ENCODE measurements at regions not wholly inside any gene's neighbourhood (a gene's known extent, or its start where the extent isn't known, plus 50 kb on each side); places are given as distances from the start of the nearest gene placed in this dataset.

- intact Hi-C loops (cut with DNase I) = no loop called here
- ATAC-seq (no peak), DNase-seq (no peak)
- Histone ChIP-seq H3K27ac (ENCODE audit: low read length) (no peak overlapping the region), H3K4me1 (ENCODE audit: control insufficient read depth, insufficient read depth, low read length) (no peaks in the 10 kb centered on the region), H3K27me3 (ENCODE audit: control insufficient read depth, insufficient read depth) (no peaks in the 10 kb centered on the region), H3K9me3 (ENCODE audit: control insufficient read depth, low read length) (no peaks in the 10 kb centered on the region), H3K4me3 (ENCODE audit: low read length) (no peak overlapping the region)
- 72% methylated on average over 1 of the region's 1 CpG for WGBS
Measured at GRCh38 chr7:84844771-84845170, 342.1 kb downstream of the SEMA3D start.

GRCh38 chr7:84841809-84842208, 345.0 kb downstream of the SEMA3D start:
- H3K4me3 ChIP-seq (ENCODE audit: low read length) = no peak overlapping the region
- 82% methylated on average over 3 of the region's 3 CpGs for WGBS
- no peak overlapping the region for H3K27ac ChIP-seq (ENCODE audit: low read length)
- ATAC-seq = no peak
- DNase-seq = no peak
- intact Hi-C loops (cut with DNase I) = no loop called here
- H3K4me1 ChIP-seq (ENCODE audit: control insufficient read depth, insufficient read depth, low read length) = no peaks in the 10 kb centered on the region
- no peaks in the 10 kb centered on the region for H3K27me3 ChIP-seq (ENCODE audit: control insufficient read depth, insufficient read depth)
- no peaks in the 10 kb centered on the region for H3K9me3 ChIP-seq (ENCODE audit: control insufficient read depth, low read length)

GRCh38 chr7:84838857-84839256, 348.0 kb downstream of the SEMA3D start:
- DNase-seq (no peak), ATAC-seq (no peak)
- Histone ChIP-seq H3K27me3 (ENCODE audit: control insufficient read depth, insufficient read depth) (no peaks in the 10 kb centered on the region), H3K4me3 (ENCODE audit: low read length) (no peak overlapping the region), H3K27ac (ENCODE audit: low read length) (no peak overlapping the region), H3K4me1 (ENCODE audit: control insufficient read depth, insufficient read depth, low read length) (no peaks in the 10 kb centered on the region), H3K9me3 (ENCODE audit: control insufficient read depth, low read length) (no peaks in the 10 kb centered on the region)
- intact Hi-C loops (cut with DNase I) = no loop called here
- 87% methylated on average over 5 of the region's 5 CpGs for WGBS

GRCh38 chr7:84837405-84837804, 349.5 kb downstream of the SEMA3D start:
- Histone ChIP-seq H3K4me1 (ENCODE audit: control insufficient read depth, insufficient read depth, low read length) (no peaks in the 10 kb centered on the region), H3K27me3 (ENCODE audit: control insufficient read depth, insufficient read depth) (no peaks in the 10 kb centered on the region), H3K9me3 (ENCODE audit: control insufficient read depth, low read length) (no peaks in the 10 kb centered on the region), H3K4me3 (ENCODE audit: low read length) (no peak overlapping the region), H3K27ac (ENCODE audit: low read length) (no peak overlapping the region)
- intact Hi-C loops (cut with DNase I) = no loop called here
- DNase-seq (no peak), ATAC-seq (no peak)
- WGBS = 87% methylated on average over 2 of the region's 2 CpGs

- intact Hi-C loops (cut with DNase I) = no loop called here
- Histone ChIP-seq H3K4me3 (ENCODE audit: low read length) (no peak overlapping the region), H3K27ac (ENCODE audit: low read length) (no peak overlapping the region), H3K27me3 (ENCODE audit: control insufficient read depth, insufficient read depth) (no peaks in the 10 kb centered on the region), H3K9me3 (ENCODE audit: control insufficient read depth, low read length) (no peaks in the 10 kb centered on the region), H3K4me1 (ENCODE audit: control insufficient read depth, insufficient read depth, low read length) (no peaks in the 10 kb centered on the region)
- ATAC-seq (no peak), DNase-seq (no peak)
Measured at GRCh38 chr7:84829719-84830118, 357.1 kb downstream of the SEMA3D start.

- Histone ChIP-seq H3K4me1 (ENCODE audit: control insufficient read depth, insufficient read depth, low read length) (no peaks in the 10 kb centered on the region), H3K9me3 (ENCODE audit: control insufficient read depth, low read length) (no peaks in the 10 kb centered on the region), H3K4me3 (ENCODE audit: low read length) (no peak overlapping the region), H3K27ac (ENCODE audit: low read length) (no peak overlapping the region), H3K27me3 (ENCODE audit: control insufficient read depth, insufficient read depth) (no peaks in the 10 kb centered on the region)
- DNase-seq (no peak), ATAC-seq (no peak)
- 86% methylated on average over 3 of the region's 3 CpGs for WGBS
- intact Hi-C loops (cut with DNase I) = no loop called here
Measured at GRCh38 chr7:84824057-84824651, 362.7 kb downstream of the SEMA3D start.

- Histone ChIP-seq H3K9me3 (ENCODE audit: control insufficient read depth, low read length) (no peaks in the 10 kb centered on the region), H3K4me3 (ENCODE audit: low read length) (no peak overlapping the region), H3K27me3 (ENCODE audit: control insufficient read depth, insufficient read depth) (no peaks in the 10 kb centered on the region), H3K27ac (ENCODE audit: low read length) (no peak overlapping the region), H3K4me1 (ENCODE audit: control insufficient read depth, insufficient read depth, low read length) (no peaks in the 10 kb centered on the region)
- intact Hi-C loops (cut with DNase I) = no loop called here
- ATAC-seq (no peak), DNase-seq (no peak)
- 76% methylated on average over 2 of the region's 2 CpGs for WGBS
Measured at GRCh38 chr7:84823530-84823929, 363.3 kb downstream of the SEMA3D start.

GRCh38 chr7:84822941-84823510, 363.8 kb downstream of the SEMA3D start:
- 94% methylated on average over 6 of the region's 6 CpGs for WGBS
- Histone ChIP-seq H3K9me3 (ENCODE audit: control insufficient read depth, low read length) (no peaks in the 10 kb centered on the region), H3K27ac (ENCODE audit: low read length) (no peak overlapping the region), H3K4me3 (ENCODE audit: low read length) (no peak overlapping the region), H3K4me1 (ENCODE audit: control insufficient read depth, insufficient read depth, low read length) (no peaks in the 10 kb centered on the region), H3K27me3 (ENCODE audit: control insufficient read depth, insufficient read depth) (no peaks in the 10 kb centered on the region)
- ATAC-seq = no peak
- DNase-seq = no peak
- intact Hi-C loops (cut with DNase I) = no loop called here

- Histone ChIP-seq H3K4me1 (ENCODE audit: control insufficient read depth, insufficient read depth, low read length) (no peaks in the 10 kb centered on the region), H3K27me3 (ENCODE audit: control insufficient read depth, insufficient read depth) (no peaks in the 10 kb centered on the region), H3K27ac (ENCODE audit: low read length) (no peak overlapping the region), H3K9me3 (ENCODE audit: control insufficient read depth, low read length) (no peaks in the 10 kb centered on the region), H3K4me3 (ENCODE audit: low read length) (no peak overlapping the region)
- 91% methylated on average over 3 of the region's 3 CpGs for WGBS
- DNase-seq (no peak), ATAC-seq (no peak)
- intact Hi-C loops (cut with DNase I) = no loop called here
Measured at GRCh38 chr7:84821671-84822534, 365.0 kb downstream of the SEMA3D start.

- no peak overlapping the region for H3K4me3 ChIP-seq (ENCODE audit: low read length)
- H3K4me1 ChIP-seq (ENCODE audit: control insufficient read depth, insufficient read depth, low read length) = no peaks in the 10 kb centered on the region
- no peak overlapping the region for H3K27ac ChIP-seq (ENCODE audit: low read length)
- H3K27me3 ChIP-seq (ENCODE audit: control insufficient read depth, insufficient read depth) = no peaks in the 10 kb centered on the region
- intact Hi-C loops (cut with DNase I) = no loop called here
- H3K9me3 ChIP-seq (ENCODE audit: control insufficient read depth, low read length) = no peaks in the 10 kb centered on the region
- DNase-seq (no peak), ATAC-seq (no peak)
- 47% methylated on average over 2 of the region's 2 CpGs for WGBS
Measured at GRCh38 chr7:84820481-84820880, 366.4 kb downstream of the SEMA3D start.

GRCh38 chr7:84817016-84817415, 369.8 kb downstream of the SEMA3D start:
- Histone ChIP-seq H3K27me3 (ENCODE audit: control insufficient read depth, insufficient read depth) (no peaks in the 10 kb centered on the region), H3K27ac (ENCODE audit: low read length) (no peak overlapping the region), H3K4me1 (ENCODE audit: control insufficient read depth, insufficient read depth, low read length) (no peaks in the 10 kb centered on the region), H3K9me3 (ENCODE audit: control insufficient read depth, low read length) (no peaks in the 10 kb centered on the region), H3K4me3 (ENCODE audit: low read length) (no peak overlapping the region)
- no peak for DNase-seq
- ATAC-seq = no peak
- WGBS = 92% methylated on average over 1 of the region's 1 CpG
- intact Hi-C loops (cut with DNase I) = no loop called here

Measured in right cardiac atrium (tissue), 5 donors.